ENCODE measurements at regions not wholly inside any gene's neighbourhood (a gene's known extent, or its start where the extent isn't known, plus 50 kb on each side); places are given as distances from the start of the nearest gene placed in this dataset.

GRCh38 chr19:28409859-28410258 lies 803.1 kb downstream of the UQCRFS1 start:
- DNase-seq (ENCODE audit: low read depth) = no peak

DNA sequence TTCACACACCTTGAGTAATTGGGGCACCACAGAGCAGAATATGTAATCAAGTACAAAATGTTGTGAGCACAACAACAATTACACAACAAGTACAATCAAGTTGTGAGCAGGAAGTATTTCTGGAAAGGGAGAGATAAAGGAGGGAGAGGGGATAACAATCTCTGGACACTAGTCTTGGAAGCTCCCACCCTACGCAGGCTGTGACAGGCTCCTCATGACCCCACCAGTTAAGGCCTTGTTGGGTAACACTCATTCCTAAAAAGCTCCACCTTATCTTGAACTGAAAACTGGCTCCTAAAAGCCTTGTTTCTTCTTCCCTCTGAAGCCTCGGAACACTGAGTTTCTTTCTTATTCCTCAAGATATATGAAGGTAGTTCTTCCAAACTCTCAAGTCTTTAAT lies 806.0 kb downstream of the UQCRFS1 start:
- no peak for DNase-seq (ENCODE audit: low read depth)

- DNase-seq (ENCODE audit: low read depth) = no peak
These were observed 807.6 kb downstream of the UQCRFS1 start for GRCh38 chr19:28405346-28405742.

DNA sequence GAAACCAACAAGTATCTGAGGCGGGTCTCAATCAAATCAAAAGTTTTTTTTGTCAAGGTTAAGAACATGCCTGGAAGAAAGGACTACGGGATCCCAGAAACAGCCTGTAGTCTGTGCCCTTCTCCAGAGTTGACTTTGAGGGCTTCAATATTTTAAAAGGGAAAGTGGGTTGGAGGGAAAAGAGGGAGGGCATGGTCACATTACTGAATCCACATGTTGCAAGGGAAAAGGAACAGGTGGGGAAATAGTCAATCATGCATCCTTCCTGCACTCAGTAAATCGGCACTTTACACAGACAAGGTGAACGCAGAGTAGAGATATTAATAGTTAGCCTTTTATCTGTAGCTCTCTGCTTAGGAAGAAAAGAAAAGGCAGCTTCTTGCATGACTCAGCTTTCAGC lies 808.5 kb downstream of the UQCRFS1 start:
- DNase-seq (ENCODE audit: low read depth) = no peak

GRCh38 chr19:28403690-28404089 lies 809.3 kb downstream of the UQCRFS1 start:
- no peak for DNase-seq (ENCODE audit: low read depth)

- DNase-seq (ENCODE audit: low read depth) = no peak
These were observed 810.2 kb downstream of the UQCRFS1 start for GRCh38 chr19:28402701-28403290.

- DNase-seq (ENCODE audit: low read depth) = no peak
These were observed 811.1 kb downstream of the UQCRFS1 start for GRCh38 chr19:28401739-28402424.

GRCh38 chr19:28400953-28401671 lies 811.8 kb downstream of the UQCRFS1 start:
- DNase-seq (ENCODE audit: low read depth) = no peak

DNA sequence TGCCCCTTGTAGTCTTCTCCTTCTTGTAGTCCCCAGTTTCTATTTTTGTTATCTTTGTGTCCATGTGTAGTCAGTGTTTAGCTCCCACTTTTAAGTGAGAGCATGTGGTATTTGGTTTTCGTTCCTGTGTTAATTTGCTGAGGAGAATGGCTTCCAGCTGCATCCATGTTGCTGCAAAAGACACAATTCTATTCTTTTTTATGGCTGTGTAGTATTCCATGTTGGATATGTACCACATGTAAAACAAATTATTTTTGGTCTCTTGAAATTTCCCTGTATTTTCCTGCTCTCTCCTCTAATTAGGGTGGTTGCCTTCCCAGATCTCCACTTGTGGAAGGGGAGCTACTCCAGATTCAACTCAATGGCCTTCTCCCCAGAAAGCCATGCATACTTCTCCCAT lies 813.8 kb downstream of the UQCRFS1 start:
- no peak for DNase-seq (ENCODE audit: low read depth)

- DNase-seq (ENCODE audit: low read depth) = no peak
These were observed 815.2 kb downstream of the UQCRFS1 start for GRCh38 chr19:28397800-28398199.

- DNase-seq (ENCODE audit: low read depth) = no peak
These were observed 815.6 kb downstream of the UQCRFS1 start for GRCh38 chr19:28397306-28397705.

GRCh38 chr19:28396287-28396831 lies 816.6 kb downstream of the UQCRFS1 start:
- no peak for DNase-seq (ENCODE audit: low read depth)

- DNase-seq (ENCODE audit: low read depth) = no peak
These were observed 818.2 kb downstream of the UQCRFS1 start for GRCh38 chr19:28394725-28395124.

- no peak for DNase-seq (ENCODE audit: low read depth)
These were observed 819.2 kb downstream of the UQCRFS1 start for GRCh38 chr19:28393574-28394336.

GRCh38 chr19:28388988-28389387 lies 824.0 kb downstream of the UQCRFS1 start:
- no peak for DNase-seq (ENCODE audit: low read depth)

DNA sequence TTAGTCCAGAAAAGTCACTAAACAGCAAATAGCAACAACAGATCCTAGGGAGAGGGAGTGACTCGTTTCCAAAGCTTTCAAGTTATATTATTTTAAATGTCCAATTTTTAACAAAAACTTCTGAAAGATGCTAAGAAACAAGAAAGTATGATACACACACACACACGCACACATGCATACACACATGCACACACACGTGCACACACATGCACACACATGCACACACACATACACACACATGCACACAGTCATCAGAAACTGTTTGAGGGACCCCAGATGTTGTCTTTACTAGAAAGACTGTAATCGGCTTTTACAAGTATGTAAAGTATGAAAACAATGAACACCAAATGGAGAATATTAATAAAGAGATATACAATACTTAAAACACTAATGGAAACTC lies 825.4 kb downstream of the UQCRFS1 start:
- no peak for DNase-seq (ENCODE audit: low read depth)

DNA sequence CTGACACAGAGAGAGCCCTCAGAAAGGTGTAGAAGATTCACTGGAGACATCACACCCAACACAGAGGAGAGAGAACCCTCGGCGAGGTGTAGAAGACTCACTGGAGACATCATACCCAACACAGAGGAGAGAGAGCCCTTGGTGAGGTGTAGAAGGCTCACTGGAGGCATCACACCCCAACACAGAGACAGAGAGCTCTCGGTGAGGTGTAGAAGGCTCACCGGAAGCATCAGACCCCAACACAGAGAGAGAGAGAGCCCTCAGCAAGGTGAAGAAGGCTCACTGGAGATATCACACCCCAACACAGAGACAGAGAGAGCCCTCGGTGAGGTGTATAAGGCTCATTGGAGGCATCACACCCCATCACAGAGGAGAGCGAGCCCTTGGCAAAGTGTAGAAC lies 826.5 kb downstream of the UQCRFS1 start:
- DNase-seq (ENCODE audit: low read depth) = no peak

DNA sequence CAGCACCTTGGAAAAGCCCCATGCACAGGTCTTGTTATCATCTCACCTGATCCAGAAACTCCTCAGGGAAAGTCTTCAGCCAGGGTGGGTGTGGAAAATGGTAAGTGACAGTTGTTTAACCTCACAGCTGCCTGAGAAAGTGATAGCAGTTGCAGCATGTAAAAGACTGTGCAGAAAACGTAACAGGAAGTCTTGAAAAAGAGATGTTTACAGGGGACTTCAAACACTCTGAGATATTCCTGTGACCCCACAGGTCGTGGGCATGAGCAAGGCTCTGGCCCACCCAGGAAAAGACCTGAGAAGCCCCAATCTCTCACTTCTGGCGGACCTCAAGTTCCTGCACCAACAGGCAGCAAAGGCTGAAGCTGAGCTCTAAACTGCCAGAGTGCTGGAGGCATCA lies 826.9 kb downstream of the UQCRFS1 start:
- no peak for DNase-seq (ENCODE audit: low read depth)

- no peak for DNase-seq (ENCODE audit: low read depth)
These were observed 835.9 kb downstream of the UQCRFS1 start for GRCh38 chr19:28377077-28377476.

GRCh38 chr19:28374971-28375370 lies 838.0 kb downstream of the UQCRFS1 start:
- DNase-seq (ENCODE audit: low read depth) = no peak

- no peak for DNase-seq (ENCODE audit: low read depth)
These were observed 840.2 kb downstream of the UQCRFS1 start for GRCh38 chr19:28372576-28373247.

- DNase-seq (ENCODE audit: low read depth) = no peak
These were observed 845.8 kb downstream of the UQCRFS1 start for GRCh38 chr19:28367146-28367545.

Measured in CMK (cell line).